PC-3 (cell line): ENCODE measurements at regions not wholly inside any gene's neighbourhood (a gene's known extent, or its start where the extent isn't known, plus 50 kb on each side); places are given as distances from the start of the nearest gene placed in this dataset.

Experiments
- ATAC-seq: fragments of 200-7000 bp; cut with Tn5 transposase; 2 replicates; pipeline ENCODE4 v1.9.1; 2020; ENCODE audit warnings: mild to moderate bottlenecking, moderate library complexity
- BruUV-seq: library from RNA; stranded (reverse); fragments of 400-500 nt; replicated peaks from 2 replicates; lab custom pipeline; 2021; lab: Mats Ljungman, UMichigan
- CTCF ChIA-PET: fragments of 300-600 bp; sonication (Branson Sonifier 250); formaldehyde crosslinking; loops from one replicate; lab custom pipeline; 2022; ENCODE audit warnings: antibody characterized with exemption; lab: Charles Lee
- POLR2A ChIA-PET: fragments of 300-600 bp; sonication (Branson Sonifier 250); formaldehyde crosslinking; loops from one replicate; lab custom pipeline; 2022; ENCODE audit warnings: antibody characterized with exemption; ENCODE audit not compliant: unreplicated experiment; lab: Charles Lee
- DNase-seq: peaks from one replicate; pipeline ENCODE4 v3.0.0-alpha.2; 2015
- H2AFZ ChIP-seq: fragments of 300-600 bp; sonication (generic); 2 replicates; pipeline ENCODE4 v1.6.0; 2016; ENCODE audit warnings: antibody characterized with exemption, low read length
- H3F3A ChIP-seq: fragments of 300-600 bp; sonication (generic); one replicate; pipeline ENCODE4 v1.6.0; 2017; ENCODE audit warnings: antibody characterized with exemption, low read length, control low read depth, mild to moderate bottlenecking; ENCODE audit not compliant: unreplicated experiment
- H3K27ac ChIP-seq: fragments of 300-600 bp; sonication (generic); 2 replicates; pipeline ENCODE4 v1.5.1; 2016; ENCODE audit warnings: mild to moderate bottlenecking, low read length
- H3K27me3 ChIP-seq: fragments of 300-600 bp; sonication (generic); 2 replicates; pipeline ENCODE4 v1.6.1; 2016; ENCODE audit warnings: low read length, mixed read lengths
- H3K36me3 ChIP-seq: fragments of 300-600 bp; sonication (generic); 2 replicates; pipeline ENCODE4 v1.6.1; 2016; ENCODE audit warnings: low read depth, mixed run types, low read length, mixed read lengths
- H3K4me1 ChIP-seq: fragments of 300-600 bp; sonication (generic); 2 replicates; pipeline ENCODE4 v1.5.1; 2016; ENCODE audit warnings: low read length; ENCODE audit not compliant: insufficient read depth
- H3K4me2 ChIP-seq: fragments of 300-600 bp; sonication (generic); 2 replicates; pipeline ENCODE4 v1.6.0; 2016; ENCODE audit warnings: low read length
- H3K4me3 ChIP-seq: fragments of 300-600 bp; sonication (generic); 2 replicates; pipeline ENCODE4 v1.5.1; 2016; ENCODE audit warnings: mild to moderate bottlenecking, low read length, mixed read lengths
- H3K79me2 ChIP-seq: fragments of 300-600 bp; sonication (generic); 2 replicates; pipeline ENCODE4 v1.6.1; 2017; ENCODE audit warnings: low read length, mixed read lengths
- H3K9ac ChIP-seq: fragments of 300-600 bp; sonication (generic); 2 replicates; pipeline ENCODE4 v1.6.0; 2016; ENCODE audit warnings: mild to moderate bottlenecking, low read length
- H3K9me2 ChIP-seq: fragments of 300-600 bp; sonication (generic); replicated peaks from 2 replicates; pipeline ENCODE4 v1.6.1; 2016; ENCODE audit warnings: mixed run types, low read length, mixed read lengths
- H3K9me3 ChIP-seq: fragments of 300-600 bp; sonication (generic); 2 replicates; pipeline ENCODE4 v1.6.1; 2016; ENCODE audit warnings: low read length, mixed read lengths
- H4K20me1 ChIP-seq: fragments of 300-600 bp; sonication (generic); 2 replicates; pipeline ENCODE4 v1.6.1; 2016; ENCODE audit warnings: low read length, mixed read lengths
- EZH2 ChIP-seq: fragments of 300-600 bp; sonication (generic); IDR thresholded peaks from one replicate; pipeline ENCODE4 v1.6.1; 2017; ENCODE audit warnings: antibody characterized with exemption, mild to moderate bottlenecking, low read length; ENCODE audit not compliant: unreplicated experiment
- EZH2phosphoT487 ChIP-seq: fragments of 300-600 bp; sonication (generic); IDR thresholded peaks from 2 replicates; pipeline ENCODE4 v1.6.1; 2018; ENCODE audit warnings: mild to moderate bottlenecking, antibody characterized with exemption, low read length, borderline replicate concordance
- intact Hi-C: fragments of 100-400 bp; cut with micrococcal nuclease; formaldehyde crosslinking; loops from 2 replicates; pipeline ENCODE4 v1.9.0; 2023
- TF ChIP-seq, protein P1 (sequence below): fragments of 300-600 bp; sonication (generic); conservative IDR thresholded peaks from 2 replicates; pipeline ENCODE4 v1.5.1; 2017; ENCODE audit warnings: antibody characterized with exemption, low read depth, mild to moderate bottlenecking, low read length

GRCh38 chr3:40975711-40976121 lies 223.6 kb upstream of the CTNNB1 start:
- no peak for TF ChIP-seq EZH2
- no peak for TF ChIP-seq EZH2phosphoT487
- TF ChIP-seq, protein P1, sequence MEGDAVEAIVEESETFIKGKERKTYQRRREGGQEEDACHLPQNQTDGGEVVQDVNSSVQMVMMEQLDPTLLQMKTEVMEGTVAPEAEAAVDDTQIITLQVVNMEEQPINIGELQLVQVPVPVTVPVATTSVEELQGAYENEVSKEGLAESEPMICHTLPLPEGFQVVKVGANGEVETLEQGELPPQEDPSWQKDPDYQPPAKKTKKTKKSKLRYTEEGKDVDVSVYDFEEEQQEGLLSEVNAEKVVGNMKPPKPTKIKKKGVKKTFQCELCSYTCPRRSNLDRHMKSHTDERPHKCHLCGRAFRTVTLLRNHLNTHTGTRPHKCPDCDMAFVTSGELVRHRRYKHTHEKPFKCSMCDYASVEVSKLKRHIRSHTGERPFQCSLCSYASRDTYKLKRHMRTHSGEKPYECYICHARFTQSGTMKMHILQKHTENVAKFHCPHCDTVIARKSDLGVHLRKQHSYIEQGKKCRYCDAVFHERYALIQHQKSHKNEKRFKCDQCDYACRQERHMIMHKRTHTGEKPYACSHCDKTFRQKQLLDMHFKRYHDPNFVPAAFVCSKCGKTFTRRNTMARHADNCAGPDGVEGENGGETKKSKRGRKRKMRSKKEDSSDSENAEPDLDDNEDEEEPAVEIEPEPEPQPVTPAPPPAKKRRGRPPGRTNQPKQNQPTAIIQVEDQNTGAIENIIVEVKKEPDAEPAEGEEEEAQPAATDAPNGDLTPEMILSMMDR: no peak
- Histone ChIP-seq H3K27ac (no peak overlapping the region), H2AFZ (no peak overlapping the region), H3K9me2 (no peaks in the 10 kb centered on the region), H3K79me2 (no peaks in the 10 kb centered on the region), H3K9ac (no peak overlapping the region), H3K36me3 (no peaks in the 10 kb centered on the region), H3K4me3 (no peak overlapping the region), H3K9me3 (no peaks in the 10 kb centered on the region), H3K4me1 (peaks cover 19% of the 10 kb centered on the region), H3F3A (no peaks in the 10 kb centered on the region), H3K27me3 (no peaks in the 10 kb centered on the region), H3K4me2 (no peak overlapping the region), H4K20me1 (no peaks in the 10 kb centered on the region)
- DNase-seq (no peak), ATAC-seq (no peak)
- ChIA-PET CTCF (no interaction called here), POLR2A (no interaction called here)
- intact Hi-C loops: no loop called here
- BruUV-seq: no TSS peak

- no TSS peak for BruUV-seq
- no peak overlapping the region for H3K4me2 ChIP-seq
- H3K9ac ChIP-seq: no peak overlapping the region
- no peaks in the 10 kb centered on the region for H3K9me3 ChIP-seq
- no peak for ATAC-seq
- TF ChIP-seq, protein P1: no peak
- no peak for TF ChIP-seq EZH2phosphoT487
- TF ChIP-seq EZH2: no peak
- peaks cover 14% of the 10 kb centered on the region for H3K4me1 ChIP-seq
- H3K9me2 ChIP-seq: no peaks in the 10 kb centered on the region
- H4K20me1 ChIP-seq: no peaks in the 10 kb centered on the region
- ChIA-PET CTCF (no interaction called here), POLR2A (no interaction called here)
- H3K27me3 ChIP-seq: no peaks in the 10 kb centered on the region
- no peak overlapping the region for H2AFZ ChIP-seq
- H3K36me3 ChIP-seq: no peaks in the 10 kb centered on the region
- no peak overlapping the region for H3K4me3 ChIP-seq
- H3K27ac ChIP-seq: no peak overlapping the region
- no peaks in the 10 kb centered on the region for H3K79me2 ChIP-seq
- H3F3A ChIP-seq: no peaks in the 10 kb centered on the region
- intact Hi-C loops: no loop called here
- DNase-seq: no peak
Measured at GRCh38 chr3:40976241-40976640, 223.1 kb upstream of the CTNNB1 start.

- BruUV-seq: no TSS peak
- no peaks in the 10 kb centered on the region for H3K79me2 ChIP-seq
- H3K4me3 ChIP-seq: no peak overlapping the region
- H2AFZ ChIP-seq: no peak overlapping the region
- no peaks in the 10 kb centered on the region for H3K9me3 ChIP-seq
- TF ChIP-seq EZH2phosphoT487 (no peak), EZH2 (no peak)
- TF ChIP-seq, protein P1: no peak
- no peak overlapping the region for H3K9ac ChIP-seq
- ChIA-PET CTCF (no interaction called here), POLR2A (no interaction called here)
- no peak for DNase-seq
- H3K9me2 ChIP-seq: no peaks in the 10 kb centered on the region
- no peaks in the 10 kb centered on the region for H4K20me1 ChIP-seq
- no peaks in the 10 kb centered on the region for H3K4me1 ChIP-seq
- H3K36me3 ChIP-seq: no peaks in the 10 kb centered on the region
- H3K27me3 ChIP-seq: no peaks in the 10 kb centered on the region
- ATAC-seq: no peak
- intact Hi-C loops: no loop called here
- no peak overlapping the region for H3K4me2 ChIP-seq
- no peaks in the 10 kb centered on the region for H3F3A ChIP-seq
- no peak overlapping the region for H3K27ac ChIP-seq
Measured at GRCh38 chr3:40978442-40978841, 220.9 kb upstream of the CTNNB1 start.
